Transverse colon (tissue), 4 donors: ENCODE measurements at regions not wholly inside any gene's neighbourhood (a gene's known extent, or its start where the extent isn't known, plus 50 kb on each side); places are given as distances from the start of the nearest gene placed in this dataset.

Experiments used
- POLR2A ChIP-seq: fragments of 450-650 bp; IDR thresholded peaks from one replicate; pipeline ENCODE4 v1.6.1; 2016; ENCODE audit warnings: antibody characterized with exemption, mild to moderate bottlenecking, moderate library complexity
- POLR2AphosphoS5 ChIP-seq, 3 donors: sonication (generic); formaldehyde crosslinking; IDR thresholded peaks; one replicate each; pipeline ENCODE4 v1.6.1; 2016; ENCODE audit warnings: antibody characterized with exemption in 3 of 3
- TF ChIP-seq, protein P1 (sequence below), 5 experiments: fragments of 200-600 bp in 3 of 5; fragments of 450-650 bp in 2 of 5; sonication (generic) in 3 of 5; IDR thresholded peaks; 1 replicate in 2 of 5; 2 replicates in 3 of 5; pipeline ENCODE4 v1.5.1; 2016 to 2017; ENCODE audit warnings: antibody characterized with exemption in 5 of 5, inconsistent platforms in 3 of 5, mild to moderate bottlenecking in 2 of 5, moderate library complexity in 1 of 5

DNA sequence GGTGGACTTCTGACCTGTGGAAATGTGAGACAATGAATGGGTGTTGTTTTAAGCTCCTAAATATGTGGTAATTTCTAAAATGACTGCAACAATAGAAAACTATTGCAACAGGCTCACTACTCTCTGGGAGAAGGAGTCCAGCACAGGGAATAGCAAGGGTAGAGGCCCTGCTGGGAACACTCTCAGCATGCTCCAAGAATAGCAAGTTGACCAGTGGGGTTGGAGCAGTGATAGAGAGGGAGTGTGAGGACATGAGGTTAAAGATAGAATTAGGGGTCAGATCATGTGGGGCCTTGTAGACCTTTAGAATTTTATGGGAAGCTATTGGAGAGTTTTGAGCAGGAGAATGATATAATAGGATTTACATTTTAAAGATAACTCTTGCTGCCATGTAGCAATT, 346.7 kb upstream of the CCDC196 start:
- TF ChIP-seq, protein P1, sequence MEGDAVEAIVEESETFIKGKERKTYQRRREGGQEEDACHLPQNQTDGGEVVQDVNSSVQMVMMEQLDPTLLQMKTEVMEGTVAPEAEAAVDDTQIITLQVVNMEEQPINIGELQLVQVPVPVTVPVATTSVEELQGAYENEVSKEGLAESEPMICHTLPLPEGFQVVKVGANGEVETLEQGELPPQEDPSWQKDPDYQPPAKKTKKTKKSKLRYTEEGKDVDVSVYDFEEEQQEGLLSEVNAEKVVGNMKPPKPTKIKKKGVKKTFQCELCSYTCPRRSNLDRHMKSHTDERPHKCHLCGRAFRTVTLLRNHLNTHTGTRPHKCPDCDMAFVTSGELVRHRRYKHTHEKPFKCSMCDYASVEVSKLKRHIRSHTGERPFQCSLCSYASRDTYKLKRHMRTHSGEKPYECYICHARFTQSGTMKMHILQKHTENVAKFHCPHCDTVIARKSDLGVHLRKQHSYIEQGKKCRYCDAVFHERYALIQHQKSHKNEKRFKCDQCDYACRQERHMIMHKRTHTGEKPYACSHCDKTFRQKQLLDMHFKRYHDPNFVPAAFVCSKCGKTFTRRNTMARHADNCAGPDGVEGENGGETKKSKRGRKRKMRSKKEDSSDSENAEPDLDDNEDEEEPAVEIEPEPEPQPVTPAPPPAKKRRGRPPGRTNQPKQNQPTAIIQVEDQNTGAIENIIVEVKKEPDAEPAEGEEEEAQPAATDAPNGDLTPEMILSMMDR (IDR thresholded peaks at IDR 0.05) = no peak
- no peak for TF ChIP-seq POLR2AphosphoS5 (IDR thresholded peaks at IDR 0.05)
- TF ChIP-seq POLR2A = no peak
